ENCODE measurements at regions not wholly inside any gene's neighbourhood (a gene's known extent, or its start where the extent isn't known, plus 50 kb on each side); places are given as distances from the start of the nearest gene placed in this dataset.

DNA sequence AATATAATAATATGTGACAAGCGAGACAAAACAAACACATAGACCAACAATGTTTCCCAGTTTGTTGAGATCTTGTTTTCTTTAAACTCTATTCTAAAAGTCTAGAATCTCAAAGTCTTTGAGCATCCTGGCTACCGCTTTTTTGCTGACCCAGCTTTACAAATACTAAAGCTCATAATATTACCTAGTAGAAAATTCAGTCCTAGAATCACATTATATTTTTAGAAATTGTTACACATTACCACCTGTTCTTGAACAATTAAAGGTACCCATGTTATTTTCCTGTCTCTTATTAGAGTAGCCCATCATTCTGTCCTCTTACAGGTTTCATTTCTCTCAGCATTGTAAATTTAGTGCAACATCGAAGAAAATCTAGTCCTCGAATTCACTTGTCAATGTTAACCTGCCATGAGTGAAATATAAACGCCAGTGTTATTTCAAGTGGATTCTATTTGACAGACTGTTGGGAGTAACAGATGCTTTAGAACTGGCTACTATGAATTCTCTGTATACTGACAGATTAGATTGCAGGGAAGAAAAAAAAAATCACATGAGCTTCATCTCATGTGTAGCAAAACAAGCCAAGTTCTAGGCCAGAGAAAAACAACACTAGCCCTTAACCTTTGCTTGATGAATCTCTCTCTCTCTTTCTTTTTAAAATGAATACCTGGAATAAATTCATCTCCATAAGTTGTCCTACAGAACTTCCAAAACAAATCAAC, 851.2 kb upstream of the ADAMTS5 start:
- TF ChIP-seq CTCF (conservative IDR thresholded peaks at IDR 0.05; ENCODE audit: low read length) (no peak), EZH2phosphoT487 (IDR thresholded peaks at IDR 0.05; ENCODE audit: borderline replicate concordance) (no peak)

Measured in Loucy (cell line).